BLaER1 (cell line): ENCODE measurements at regions not wholly inside any gene's neighbourhood (a gene's known extent, or its start where the extent isn't known, plus 50 kb on each side); places are given as distances from the start of the nearest gene placed in this dataset.

Experiments used
- H3K27ac ChIP-seq: shearing (Covaris generic); formaldehyde crosslinking; 2 replicates; pipeline ENCODE4 v1.8.1; 2022
- H3K27me3 ChIP-seq: shearing (Covaris generic); formaldehyde crosslinking; 2 replicates; pipeline ENCODE4 v1.8.1; 2022
- H3K36me3 ChIP-seq: shearing (Covaris generic); formaldehyde crosslinking; 2 replicates; pipeline ENCODE4 v1.8.1; 2022
- H3K4me1 ChIP-seq: shearing (Covaris generic); formaldehyde crosslinking; 2 replicates; pipeline ENCODE4 v1.8.1; 2022
- H3K4me2 ChIP-seq: shearing (Covaris generic); formaldehyde crosslinking; 2 replicates; pipeline ENCODE4 v1.8.1; 2022
- H3K4me3 ChIP-seq: shearing (Covaris generic); formaldehyde crosslinking; 2 replicates; pipeline ENCODE4 v1.8.1; 2022
- H3K9ac ChIP-seq: shearing (Covaris generic); formaldehyde crosslinking; 2 replicates; pipeline ENCODE4 v1.8.1; 2022
- H3K9me3 ChIP-seq: shearing (Covaris generic); formaldehyde crosslinking; 2 replicates; pipeline ENCODE4 v1.8.1; 2022
- H4K20me1 ChIP-seq: shearing (Covaris generic); formaldehyde crosslinking; 2 replicates; pipeline ENCODE4 v1.8.1; 2022
- Cebpa-rat ChIP-seq: shearing (Covaris generic); IDR thresholded peaks from 2 replicates; pipeline ENCODE4 v1.8.1; 2022

DNA sequence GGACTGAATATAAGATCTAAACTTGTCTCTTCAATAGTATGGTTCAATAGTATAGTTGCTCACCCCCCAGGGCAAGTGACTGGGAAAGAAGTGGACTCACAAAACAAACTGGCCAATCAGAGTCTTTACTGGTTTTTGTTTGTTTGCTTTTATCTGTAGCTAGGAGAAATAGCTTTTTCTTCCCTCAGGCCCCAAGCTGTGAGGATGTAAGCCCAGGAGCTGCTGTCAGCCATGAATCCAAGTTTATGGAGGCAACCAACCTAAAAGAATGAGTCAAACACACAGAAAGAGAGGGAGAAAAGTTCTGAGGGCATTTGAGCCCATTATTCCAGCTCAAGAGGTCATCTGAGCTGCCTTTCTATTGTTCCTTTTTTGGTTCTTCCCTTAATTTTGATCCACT is 375.3 kb downstream of the BCAT1 start:
- Histone ChIP-seq H3K4me2 (no peak overlapping the region), H3K4me1 (no peaks in the 10 kb centered on the region), H4K20me1 (no peaks in the 10 kb centered on the region), H3K4me3 (no peak overlapping the region), H3K27ac (no peak overlapping the region), H3K9me3 (no peaks in the 10 kb centered on the region), H3K27me3 (no peaks in the 10 kb centered on the region), H3K9ac (no peak overlapping the region), H3K36me3 (no peaks in the 10 kb centered on the region)
- no peak for TF ChIP-seq Cebpa-rat

- Histone ChIP-seq H3K4me2 (no peak overlapping the region), H3K4me1 (peaks cover 14% of the 10 kb centered on the region), H3K9ac (no peak overlapping the region), H3K27ac (no peak overlapping the region), H3K36me3 (no peaks in the 10 kb centered on the region), H3K27me3 (peaks cover 54% of the 10 kb centered on the region), H3K9me3 (no peaks in the 10 kb centered on the region), H4K20me1 (peaks cover 7% of the 10 kb centered on the region; the same call in 1 of the 2 replicates), H3K4me3 (no peak overlapping the region)
- no peak for TF ChIP-seq Cebpa-rat
Observed at GRCh38 chr12:24565300-24565699, 383.6 kb downstream of the BCAT1 start.

GRCh38 chr12:24562771-24563431 is 386.0 kb downstream of the BCAT1 start:
- Histone ChIP-seq H3K27me3 (peaks cover 62% of the 10 kb centered on the region), H3K9ac (no peak overlapping the region), H3K36me3 (no peaks in the 10 kb centered on the region), H3K4me1 (peaks cover 14% of the 10 kb centered on the region), H4K20me1 (peaks cover 7% of the 10 kb centered on the region; the same call in 1 of the 2 replicates), H3K4me3 (peak overlapping the region; percentile 70), H3K4me2 (peak overlapping the region; percentile 94), H3K27ac (no peak overlapping the region), H3K9me3 (no peaks in the 10 kb centered on the region)
- TF ChIP-seq Cebpa-rat: no peak

DNA sequence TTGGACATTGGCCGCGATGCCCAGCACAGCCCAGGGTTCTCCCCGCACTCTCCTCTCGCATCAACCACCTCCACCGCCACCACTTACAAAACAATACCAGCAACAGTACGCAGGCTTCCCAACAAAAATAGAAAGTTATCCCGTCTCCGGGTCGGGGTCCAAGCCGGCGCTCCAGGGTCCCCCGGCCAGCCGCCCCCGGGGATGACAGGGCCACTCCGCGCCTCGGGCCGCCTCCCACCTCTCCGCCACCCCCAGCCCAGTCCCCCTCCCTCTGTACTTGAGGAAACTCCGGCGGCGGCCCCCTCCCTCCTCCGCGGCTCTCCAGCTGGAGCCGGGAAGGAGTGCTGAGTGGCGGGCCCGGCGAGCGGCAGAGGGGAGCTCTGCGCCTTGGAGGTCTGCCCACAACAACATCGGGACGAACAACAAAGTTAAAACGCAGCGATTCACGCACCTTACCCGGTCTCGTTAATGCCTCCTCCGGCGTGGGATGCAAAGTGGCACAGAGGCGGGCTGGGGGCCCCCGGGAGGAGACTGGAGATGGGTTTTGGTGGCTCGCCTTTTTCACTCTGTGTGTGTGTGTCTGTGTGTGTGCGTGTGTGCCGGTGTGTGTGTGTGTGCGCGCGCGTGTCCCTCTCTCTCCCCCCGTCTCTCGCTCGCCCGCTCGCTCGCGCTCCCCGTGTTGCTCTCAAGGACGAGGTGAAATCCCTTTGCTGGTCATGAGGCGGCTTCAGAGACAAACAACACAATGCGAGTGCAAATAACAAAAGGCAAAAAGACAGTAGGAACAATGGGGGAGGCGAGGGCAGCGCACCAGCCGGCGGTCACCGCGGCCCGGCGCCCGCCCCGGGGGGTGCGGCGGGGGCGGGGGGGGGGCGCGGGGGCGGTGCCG is 386.8 kb downstream of the BCAT1 start:
- peak overlapping the region; percentile 40; the same call in 1 of the 2 replicates for H3K9ac ChIP-seq
- peaks cover 14% of the 10 kb centered on the region for H3K4me1 ChIP-seq
- peak overlapping the region; percentile 94 for H3K4me2 ChIP-seq

GRCh38 chr12:24561411-24561871 is 387.5 kb downstream of the BCAT1 start:
- H3K27ac ChIP-seq: no peak overlapping the region
- H3K36me3 ChIP-seq: no peaks in the 10 kb centered on the region
- H3K9me3 ChIP-seq: no peaks in the 10 kb centered on the region
- H3K9ac ChIP-seq: peak overlapping the region; percentile 40; the same call in 1 of the 2 replicates
- peaks cover 7% of the 10 kb centered on the region; the same call in 1 of the 2 replicates for H4K20me1 ChIP-seq
- peak overlapping the region; percentile 94 for H3K4me2 ChIP-seq
- peak overlapping the region; percentile 70 for H3K4me3 ChIP-seq
- peaks cover 14% of the 10 kb centered on the region for H3K4me1 ChIP-seq
- H3K27me3 ChIP-seq: peaks cover 62% of the 10 kb centered on the region
- TF ChIP-seq Cebpa-rat: no peak

More for the DNA sequence above, 386.8 kb downstream of the BCAT1 start:
- TF ChIP-seq Cebpa-rat: no peak
- Histone ChIP-seq H3K4me3 (peak overlapping the region; percentile 70), H3K27me3 (peaks cover 62% of the 10 kb centered on the region), H4K20me1 (peaks cover 7% of the 10 kb centered on the region; the same call in 1 of the 2 replicates), H3K36me3 (no peaks in the 10 kb centered on the region), H3K27ac (no peak overlapping the region), H3K9me3 (no peaks in the 10 kb centered on the region)

DNA sequence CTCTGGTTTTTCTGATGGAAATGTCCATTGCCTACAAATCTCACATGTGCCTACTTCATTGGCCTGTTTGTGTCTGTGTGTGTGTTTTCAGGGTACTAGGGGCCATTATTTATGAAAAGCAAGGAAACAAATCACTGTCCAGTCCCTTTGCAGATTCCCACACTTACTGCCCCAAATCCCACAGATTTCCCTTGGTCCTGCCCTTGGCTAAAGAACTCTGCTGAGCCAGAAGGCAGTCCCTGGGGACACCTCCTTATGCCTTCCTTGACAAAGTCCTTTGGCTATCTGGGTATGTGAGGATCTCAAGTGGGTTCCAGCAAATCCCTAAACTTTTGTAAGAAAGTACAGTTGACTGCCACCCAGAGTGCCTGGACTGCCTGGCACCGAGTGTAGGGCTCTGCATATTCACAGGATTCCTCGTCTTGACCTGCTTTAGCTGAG is 388.1 kb downstream of the BCAT1 start:
- no peak for TF ChIP-seq Cebpa-rat
- H3K4me1 ChIP-seq: peaks cover 14% of the 10 kb centered on the region
- no peak overlapping the region for H3K27ac ChIP-seq
- peaks cover 7% of the 10 kb centered on the region; the same call in 1 of the 2 replicates for H4K20me1 ChIP-seq
- peak overlapping the region; percentile 94; the same call in 1 of the 2 replicates for H3K4me2 ChIP-seq
- H3K9me3 ChIP-seq: no peaks in the 10 kb centered on the region
- peak overlapping the region; percentile 70; the same call in 1 of the 2 replicates for H3K4me3 ChIP-seq
- no peaks in the 10 kb centered on the region for H3K36me3 ChIP-seq
- H3K27me3 ChIP-seq: peaks cover 62% of the 10 kb centered on the region
- no peak overlapping the region for H3K9ac ChIP-seq

DNA sequence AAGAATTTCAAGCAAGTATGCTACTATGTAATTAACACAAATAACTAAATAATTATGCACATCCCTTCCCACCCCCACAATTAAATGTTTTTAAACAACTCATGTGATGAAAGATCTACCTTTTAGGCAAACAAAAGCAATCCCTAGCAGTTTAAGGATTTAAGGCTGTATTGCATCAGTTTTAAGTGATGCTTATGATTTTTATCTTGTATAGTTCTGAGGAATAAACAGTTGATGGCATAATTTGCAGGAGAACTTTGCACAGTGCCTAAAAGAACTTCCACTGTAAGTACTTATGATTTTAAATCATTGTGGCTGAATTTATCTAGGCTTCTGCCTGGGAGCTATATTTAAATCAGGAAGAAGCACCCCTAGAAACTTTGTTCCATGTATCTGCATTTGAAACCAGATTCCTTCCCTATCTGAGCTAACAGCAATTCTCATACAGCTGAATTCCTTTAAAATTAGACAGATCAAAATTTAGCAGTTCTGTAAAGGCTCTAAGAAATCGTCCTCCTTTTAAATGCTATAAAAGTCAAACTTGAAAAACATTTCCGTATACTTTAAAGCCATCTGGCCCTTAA is 388.6 kb downstream of the BCAT1 start:
- no peak for TF ChIP-seq Cebpa-rat
- H3K4me2 ChIP-seq: no peak overlapping the region
- peaks cover 7% of the 10 kb centered on the region; the same call in 1 of the 2 replicates for H4K20me1 ChIP-seq
- H3K27me3 ChIP-seq: peaks cover 58% of the 10 kb centered on the region
- H3K4me3 ChIP-seq: no peak overlapping the region
- peaks cover 14% of the 10 kb centered on the region for H3K4me1 ChIP-seq
- no peaks in the 10 kb centered on the region for H3K36me3 ChIP-seq
- no peak overlapping the region for H3K27ac ChIP-seq
- H3K9me3 ChIP-seq: no peaks in the 10 kb centered on the region
- H3K9ac ChIP-seq: no peak overlapping the region

GRCh38 chr12:24557738-24558137 is 391.2 kb downstream of the BCAT1 start:
- no peak overlapping the region for H3K4me2 ChIP-seq
- no peak overlapping the region for H3K27ac ChIP-seq
- H3K27me3 ChIP-seq: peaks cover 33% of the 10 kb centered on the region
- no peaks in the 10 kb centered on the region for H3K9me3 ChIP-seq
- H4K20me1 ChIP-seq: no peaks in the 10 kb centered on the region
- no peak for TF ChIP-seq Cebpa-rat
- H3K4me3 ChIP-seq: no peak overlapping the region
- peaks cover 11% of the 10 kb centered on the region for H3K4me1 ChIP-seq
- H3K9ac ChIP-seq: no peak overlapping the region
- H3K36me3 ChIP-seq: no peaks in the 10 kb centered on the region

- H3K4me1 ChIP-seq: no peaks in the 10 kb centered on the region
- no peak for TF ChIP-seq Cebpa-rat
- no peaks in the 10 kb centered on the region for H3K36me3 ChIP-seq
- no peak overlapping the region for H3K4me3 ChIP-seq
- no peaks in the 10 kb centered on the region for H4K20me1 ChIP-seq
- no peaks in the 10 kb centered on the region for H3K9me3 ChIP-seq
- no peak overlapping the region for H3K9ac ChIP-seq
- H3K27ac ChIP-seq: no peak overlapping the region
- H3K4me2 ChIP-seq: no peak overlapping the region
- peaks cover 13% of the 10 kb centered on the region for H3K27me3 ChIP-seq
Observed at GRCh38 chr12:24555730-24556129, 393.2 kb downstream of the BCAT1 start.
